Right atrium auricular region (tissue), 2 donors: ENCODE measurements at regions not wholly inside any gene's neighbourhood (a gene's known extent, or its start where the extent isn't known, plus 50 kb on each side); places are given as distances from the start of the nearest gene placed in this dataset.

ENCODE experiments used
- DNase-seq: peaks from one replicate; pipeline ENCODE4 v3.0.0-alpha.2; 2019; ENCODE audit warnings: low spot score
- H3K27ac ChIP-seq, 2 donors: fragments of 200-600 bp; sonication (generic); 1 replicate in 1 of 2; 2 replicates in 1 of 2; pipeline ENCODE4 v1.5.1; 2016 to 2019
- H3K27me3 ChIP-seq, 2 donors: fragments of 200-600 bp; sonication (generic); one replicate each; pipeline versions ENCODE4 v1.5.1 to v1.6.0; 2017 to 2019
- H3K36me3 ChIP-seq: fragments of 200-600 bp; sonication (generic); one replicate; pipeline ENCODE4 v1.5.1; 2016
- H3K4me1 ChIP-seq, 2 donors: fragments of 200-600 bp; sonication (generic); one replicate each; pipeline versions ENCODE4 v1.5.1 to v1.6.0; 2017 to 2019
- H3K4me3 ChIP-seq, 2 donors: fragments of 200-600 bp; sonication (generic); 1 replicate in 1 of 2; 2 replicates in 1 of 2; pipeline ENCODE4 v1.5.1; 2017 to 2019; ENCODE audit warnings: mild to moderate bottlenecking in 1 of 2, moderate library complexity in 1 of 2
- H3K9me3 ChIP-seq, 2 donors: fragments of 200-600 bp; sonication (generic); one replicate each; pipeline ENCODE4 v1.5.1; 2019
- CTCF ChIP-seq, 2 donors: fragments of 200-600 bp; sonication (generic); IDR thresholded peaks; one replicate each; pipeline ENCODE4 v1.5.1; 2019; ENCODE audit warnings: antibody characterized with exemption in 2 of 2

GRCh38 chr3:42037318-42037945, 53.7 kb upstream of the TRAK1 start:
- Histone ChIP-seq H3K27me3 (no peaks in the 10 kb centered on the region), H3K36me3 (peaks cover 8% of the 10 kb centered on the region), H3K4me3 (no peak overlapping the region), H3K27ac (peak overlapping the region; percentile 85 to 88), H3K4me1 (peaks cover 0 to 91% of the 10 kb centered on the region in 2 donors), H3K9me3 (no peaks in the 10 kb centered on the region)
- peak; percentile 30 for DNase-seq
- no peak for TF ChIP-seq CTCF (IDR thresholded peaks at IDR 0.05)

GRCh38 chr3:42036483-42036823, 54.7 kb upstream of the TRAK1 start:
- peaks cover 0 to 92% of the 10 kb centered on the region in 2 donors for H3K4me1 ChIP-seq
- peaks cover 8% of the 10 kb centered on the region for H3K36me3 ChIP-seq
- no peaks in the 10 kb centered on the region for H3K9me3 ChIP-seq
- peak overlapping the region; percentile 85 to 88 for H3K27ac ChIP-seq
- no peak for TF ChIP-seq CTCF (IDR thresholded peaks at IDR 0.05)
- H3K27me3 ChIP-seq = no peaks in the 10 kb centered on the region
- DNase-seq = peak; percentile 78
- no peak overlapping the region for H3K4me3 ChIP-seq

GRCh38 chr3:42035816-42036482, 55.2 kb upstream of the TRAK1 start:
- H3K9me3 ChIP-seq = no peaks in the 10 kb centered on the region
- no peak for TF ChIP-seq CTCF (IDR thresholded peaks at IDR 0.05)

GRCh38 chr3:42035007-42035406, 56.1 kb upstream of the TRAK1 start:
- TF ChIP-seq CTCF (IDR thresholded peaks at IDR 0.05) = no peak
- H3K4me3 ChIP-seq = no peak overlapping the region
- no peaks in the 10 kb centered on the region for H3K27me3 ChIP-seq
- peaks cover 0 to 86% of the 10 kb centered on the region in 2 donors for H3K4me1 ChIP-seq
- H3K27ac ChIP-seq = peak overlapping the region; percentile 85 to 88
- peaks cover 8% of the 10 kb centered on the region for H3K36me3 ChIP-seq
- no peak for DNase-seq
- H3K9me3 ChIP-seq = no peaks in the 10 kb centered on the region

More at GRCh38 chr3:42035816-42036482, 55.2 kb upstream of the TRAK1 start:
- H3K36me3 ChIP-seq = peaks cover 8% of the 10 kb centered on the region
- peak overlapping the region; percentile 85 to 88 for H3K27ac ChIP-seq
- H3K4me3 ChIP-seq = no peak overlapping the region
- peaks cover 0 to 93% of the 10 kb centered on the region in 2 donors for H3K4me1 ChIP-seq
- peak; percentile 58 for DNase-seq
- no peaks in the 10 kb centered on the region for H3K27me3 ChIP-seq

- Histone ChIP-seq H3K36me3 (peaks cover 8% of the 10 kb centered on the region), H3K4me3 (no peak overlapping the region), H3K27ac (peak overlapping the region; percentile 85 to 88), H3K9me3 (no peaks in the 10 kb centered on the region), H3K4me1 (peaks cover 0 to 77% of the 10 kb centered on the region in 2 donors), H3K27me3 (no peaks in the 10 kb centered on the region)
- no peak for TF ChIP-seq CTCF (IDR thresholded peaks at IDR 0.05)
- peak; percentile 32 for DNase-seq
Measured at GRCh38 chr3:42033741-42034140, 57.4 kb upstream of the TRAK1 start.
